A549 (cell line): ENCODE measurements at regions not wholly inside any gene's neighbourhood (a gene's known extent, or its start where the extent isn't known, plus 50 kb on each side); places are given as distances from the start of the nearest gene placed in this dataset.

ENCODE experiments used
- ATAC-seq, 2 experiments: fragments of 200-7000 bp in 1 of 2; fragments of >200 bp in 1 of 2; cut with Nextera tagmentation in 1 of 2; cut with Tn5 transposase in 1 of 2; 3 replicates each; pipeline versions ENCODE4 v1.8.0 to v1.9.1; 2018 to 2020; ENCODE audit warnings: mild to moderate bottlenecking in 1 of 2, moderate library complexity in 1 of 2
- CTCF ChIA-PET: fragments of 300-600 bp; sonication (Branson Sonifier 250); formaldehyde crosslinking; extraction: SDS; loops from one replicate; lab custom pipeline; 2021; ENCODE audit warnings: antibody characterized with exemption, inconsistent platforms; lab: Yijun Ruan, JAX
- POLR2A ChIA-PET: fragments of 350-600 bp; formaldehyde crosslinking; extraction: SDS; loops from one replicate; lab custom pipeline; 2021; ENCODE audit warnings: antibody characterized with exemption, inconsistent platforms; lab: Yijun Ruan, JAX
- DNase-seq, 2 experiments: peaks; one replicate each; pipeline versions ENCODE4 v3.0.0 to v3.0.0-alpha.2; 2011 to 2016; ENCODE audit warnings: low read depth in 1 of 2, low spot score in 1 of 2
- FAIRE-seq: peaks from 2 replicates; lab custom pipeline; 2011; peaks lifted over from hg19 to GRCh38; lab: Jason Lieb, UNC
- H3K27ac ChIP-seq, 2 experiments: fragments of >200 bp; sonication (Bioruptor Twin); formaldehyde crosslinking; 3 replicates each; pipeline ENCODE4 v1.5.1; 2016 to 2017
- H3K4me1 ChIP-seq: fragments of >200 bp; sonication (Bioruptor Twin); formaldehyde crosslinking; 3 replicates; pipeline ENCODE4 v1.6.1; 2016
- H3K4me2 ChIP-seq: fragments of >200 bp; sonication (Bioruptor Twin); formaldehyde crosslinking; 3 replicates; pipeline ENCODE4 v1.6.1; 2016
- H3K4me3 ChIP-seq: fragments of >200 bp; sonication (Bioruptor Twin); formaldehyde crosslinking; 3 replicates; pipeline ENCODE4 v1.5.1; 2016
- H3K9me3 ChIP-seq: fragments of >200 bp; sonication (Bioruptor Twin); formaldehyde crosslinking; 3 replicates; pipeline ENCODE4 v1.6.1; 2016
- BHLHE40 ChIP-seq: IDR thresholded peaks from 2 replicates; pipeline ENCODE4 v1.6.1; 2012; ENCODE audit warnings: low read depth, low read length, inconsistent platforms
- CHD4 ChIP-seq: fragments of 200-600 bp; sonication (generic); IDR thresholded peaks from 2 replicates; pipeline ENCODE4 v1.6.1; 2016; ENCODE audit warnings: antibody characterized with exemption, mild to moderate bottlenecking, borderline replicate concordance
- EHF ChIP-seq: fragments of 250-450 bp; sonication (Bioruptor Pico); IDR thresholded peaks from 2 replicates; pipeline ENCODE4 v1.5.0; 2020; ENCODE audit warnings: mild to moderate bottlenecking
- EHMT2 ChIP-seq: fragments of 200-600 bp; sonication (generic); IDR thresholded peaks from 2 replicates; pipeline ENCODE4 v1.6.1; 2016; ENCODE audit warnings: antibody characterized with exemption, low read depth, mild to moderate bottlenecking, moderate library complexity
- EP300 ChIP-seq, 2 experiments: fragments of >200 bp; sonication (Bioruptor Twin); formaldehyde crosslinking; IDR thresholded peaks; 2 replicates in 1 of 2; 3 replicates in 1 of 2; pipeline ENCODE4 v1.6.1; 2016 to 2017
- FOXS1 ChIP-seq: fragments of 250-450 bp; sonication (Bioruptor Pico); IDR thresholded peaks from 2 replicates; pipeline ENCODE4 v1.5.0; 2020; ENCODE audit warnings: mild to moderate bottlenecking, moderate library complexity
- HEYL ChIP-seq: fragments of 250-450 bp; sonication (Bioruptor Pico); IDR thresholded peaks from 2 replicates; pipeline ENCODE4 v1.8.0; 2021; ENCODE audit warnings: mild to moderate bottlenecking, moderate library complexity
- KDM1A ChIP-seq: fragments of 200-600 bp; sonication (generic); IDR thresholded peaks from 2 replicates; pipeline ENCODE4 v1.6.1; 2016; ENCODE audit warnings: low read depth, mild to moderate bottlenecking
- MAFK ChIP-seq: fragments of 450-650 bp; IDR thresholded peaks from 2 replicates; pipeline ENCODE4 v1.6.1; 2014; ENCODE audit not compliant: partially characterized antibody
- NPAS2 ChIP-seq: fragments of 250-450 bp; sonication (Bioruptor Pico); IDR thresholded peaks from 2 replicates; pipeline ENCODE4 v1.8.0; 2022; ENCODE audit warnings: mild to moderate bottlenecking, moderate library complexity, borderline replicate concordance
- PHF8 ChIP-seq: fragments of 200-600 bp; sonication (generic); IDR thresholded peaks from 2 replicates; pipeline ENCODE4 v1.6.1; 2016; ENCODE audit warnings: low read depth, mild to moderate bottlenecking, antibody characterized with exemption, moderate library complexity, borderline replicate concordance
- RAD21 ChIP-seq, 2 experiments: fragments of >200 bp in 1 of 2; sonication (Bioruptor Twin) in 1 of 2; formaldehyde crosslinking in 1 of 2; IDR thresholded peaks in 1 of 2; conservative IDR thresholded peaks in 1 of 2; 2 replicates in 1 of 2; 3 replicates in 1 of 2; pipeline ENCODE4 v1.6.1; 2012 to 2018; ENCODE audit warnings: inconsistent platforms in 1 of 2
- RARB ChIP-seq: fragments of 250-450 bp; sonication (Bioruptor Pico); IDR thresholded peaks from 2 replicates; pipeline ENCODE4 v1.8.0; 2021; ENCODE audit warnings: mild to moderate bottlenecking, moderate library complexity
- RCOR1 ChIP-seq: fragments of 150-350 bp; IDR thresholded peaks from 2 replicates; pipeline ENCODE4 v1.6.1; 2014; ENCODE audit warnings: antibody characterized with exemption, low read length, low read depth
- SMC3 ChIP-seq: fragments of >200 bp; sonication (Bioruptor Twin); formaldehyde crosslinking; IDR thresholded peaks from 3 replicates; pipeline ENCODE4 v1.6.1; 2018; ENCODE audit warnings: inconsistent platforms
- ZNF302 ChIP-seq: fragments of 250-450 bp; sonication (Bioruptor Pico); IDR thresholded peaks from 2 replicates; pipeline ENCODE4 v1.9.0; 2021; ENCODE audit warnings: inconsistent platforms, mild to moderate bottlenecking, moderate library complexity
- WGBS: methylation state at CpG from one replicate; pipeline ENCODE4 v1.1.6; 2017; ENCODE audit errors: missing lambda C conversion rate; 5-methylcytosine and 5-hydroxymethylcytosine counted together
- TF ChIP-seq, protein P1 (sequence below): fragments of 250-450 bp; sonication (Bioruptor Pico); IDR thresholded peaks from 2 replicates; pipeline ENCODE4 v1.5.0; 2021; ENCODE audit warnings: mild to moderate bottlenecking, moderate library complexity, borderline replicate concordance
- TF ChIP-seq, protein P2 (sequence below): fragments of 250-450 bp; sonication (Bioruptor Pico); IDR thresholded peaks from 2 replicates; pipeline ENCODE4 v1.5.0; 2020; ENCODE audit warnings: low read depth, mild to moderate bottlenecking, moderate library complexity
- TF ChIP-seq, protein P3 (sequence below): IDR thresholded peaks from 2 replicates; pipeline ENCODE4 v1.6.1; 2012; ENCODE audit warnings: low read depth, borderline replicate concordance
- TF ChIP-seq, protein P4 (sequence below): fragments of >200 bp; sonication (Bioruptor Twin); formaldehyde crosslinking; IDR thresholded peaks from 3 replicates; pipeline ENCODE4 v1.6.1; 2016
- TF ChIP-seq, protein P5 (sequence below): fragments of >200 bp; sonication (Bioruptor Twin); formaldehyde crosslinking; IDR thresholded peaks from 2 replicates; pipeline ENCODE4 v1.6.1; 2016
- TF ChIP-seq, protein P6 (sequence below): fragments of 200-600 bp; sonication (generic); IDR thresholded peaks from 2 replicates; pipeline ENCODE4 v1.6.1; 2016; ENCODE audit warnings: antibody characterized with exemption, mild to moderate bottlenecking, moderate library complexity

DNA sequence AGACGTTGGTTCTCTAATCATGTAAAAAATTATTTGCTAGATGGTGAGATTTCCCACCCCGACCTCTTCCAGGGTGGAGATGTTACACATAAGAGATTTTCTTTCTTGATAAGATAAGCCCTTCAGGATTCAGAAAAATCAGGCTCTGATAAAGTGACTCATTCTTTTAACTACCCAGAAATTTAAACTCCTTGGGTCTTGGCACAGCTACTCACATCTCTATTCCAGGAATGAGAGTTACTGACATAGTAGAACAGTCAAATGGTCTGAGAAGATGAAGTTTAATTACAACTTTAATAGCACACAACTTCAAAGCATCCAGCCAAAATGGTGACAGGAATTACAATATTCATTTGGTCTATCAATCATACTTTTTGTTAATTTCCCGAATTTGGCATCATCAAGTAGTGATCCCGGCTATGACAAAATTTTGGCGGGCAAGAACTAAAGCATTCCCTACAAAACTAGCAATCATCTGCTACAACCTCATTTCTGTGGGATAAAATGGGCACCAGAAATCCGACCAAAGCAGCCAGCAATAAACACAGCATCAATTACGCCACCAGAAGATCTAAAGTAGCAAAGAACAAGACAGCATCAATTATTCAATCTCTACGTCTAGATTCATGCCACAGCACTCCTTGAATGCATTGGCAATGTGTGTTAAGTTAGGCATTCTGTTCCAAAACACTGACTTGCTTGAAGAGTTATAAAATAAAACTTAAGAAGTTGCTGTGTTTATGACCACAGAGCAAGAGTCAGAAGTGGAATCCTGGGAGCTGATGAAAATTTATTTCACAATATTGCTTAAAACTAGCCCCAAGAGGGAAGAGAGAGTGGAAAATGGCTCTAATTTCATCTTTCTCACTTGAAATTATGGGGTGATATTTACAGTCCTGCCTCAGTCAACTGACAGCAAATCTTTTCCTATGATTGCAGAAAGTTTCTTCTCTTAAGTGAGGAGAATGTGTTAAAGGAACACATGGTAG lies 565.7 kb upstream of the ANKRD30A start:
- ChIA-PET CTCF (no interaction called here), POLR2A (no interaction called here)
- 46% methylated on average over 8 of the region's 8 CpGs for WGBS
- no peak overlapping the region for H3K4me2 ChIP-seq
- TF ChIP-seq, protein P1, sequence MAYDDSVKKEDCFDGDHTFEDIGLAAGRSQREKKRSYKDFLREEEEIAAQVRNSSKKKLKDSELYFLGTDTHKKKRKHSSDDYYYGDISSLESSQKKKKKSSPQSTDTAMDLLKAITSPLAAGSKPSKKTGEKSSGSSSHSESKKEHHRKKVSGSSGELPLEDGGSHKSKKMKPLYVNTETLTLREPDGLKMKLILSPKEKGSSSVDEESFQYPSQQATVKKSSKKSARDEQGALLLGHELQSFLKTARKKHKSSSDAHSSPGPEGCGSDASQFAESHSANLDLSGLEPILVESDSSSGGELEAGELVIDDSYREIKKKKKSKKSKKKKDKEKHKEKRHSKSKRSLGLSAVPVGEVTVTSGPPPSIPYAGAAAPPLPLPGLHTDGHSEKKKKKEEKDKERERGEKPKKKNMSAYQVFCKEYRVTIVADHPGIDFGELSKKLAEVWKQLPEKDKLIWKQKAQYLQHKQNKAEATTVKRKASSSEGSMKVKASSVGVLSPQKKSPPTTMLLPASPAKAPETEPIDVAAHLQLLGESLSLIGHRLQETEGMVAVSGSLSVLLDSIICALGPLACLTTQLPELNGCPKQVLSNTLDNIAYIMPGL (CRISPR knock-in tag): no peak
- TF ChIP-seq, protein P2, sequence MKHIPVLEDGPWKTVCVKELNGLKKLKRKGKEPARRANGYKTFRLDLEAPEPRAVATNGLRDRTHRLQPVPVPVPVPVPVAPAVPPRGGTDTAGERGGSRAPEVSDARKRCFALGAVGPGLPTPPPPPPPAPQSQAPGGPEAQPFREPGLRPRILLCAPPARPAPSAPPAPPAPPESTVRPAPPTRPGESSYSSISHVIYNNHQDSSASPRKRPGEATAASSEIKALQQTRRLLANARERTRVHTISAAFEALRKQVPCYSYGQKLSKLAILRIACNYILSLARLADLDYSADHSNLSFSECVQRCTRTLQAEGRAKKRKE (CRISPR knock-in tag): no peak
- TF ChIP-seq, protein P3, sequence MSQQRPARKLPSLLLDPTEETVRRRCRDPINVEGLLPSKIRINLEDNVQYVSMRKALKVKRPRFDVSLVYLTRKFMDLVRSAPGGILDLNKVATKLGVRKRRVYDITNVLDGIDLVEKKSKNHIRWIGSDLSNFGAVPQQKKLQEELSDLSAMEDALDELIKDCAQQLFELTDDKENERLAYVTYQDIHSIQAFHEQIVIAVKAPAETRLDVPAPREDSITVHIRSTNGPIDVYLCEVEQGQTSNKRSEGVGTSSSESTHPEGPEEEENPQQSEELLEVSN: no peak
- DNase-seq: no peak
- no peak overlapping the region for H3K4me3 ChIP-seq
- FAIRE-seq: no peak
- no peak for ATAC-seq
- H3K27ac ChIP-seq: no peak overlapping the region
- H3K4me1 ChIP-seq: no peaks in the 10 kb centered on the region
- H3K9me3 ChIP-seq: no peaks in the 10 kb centered on the region

DNA sequence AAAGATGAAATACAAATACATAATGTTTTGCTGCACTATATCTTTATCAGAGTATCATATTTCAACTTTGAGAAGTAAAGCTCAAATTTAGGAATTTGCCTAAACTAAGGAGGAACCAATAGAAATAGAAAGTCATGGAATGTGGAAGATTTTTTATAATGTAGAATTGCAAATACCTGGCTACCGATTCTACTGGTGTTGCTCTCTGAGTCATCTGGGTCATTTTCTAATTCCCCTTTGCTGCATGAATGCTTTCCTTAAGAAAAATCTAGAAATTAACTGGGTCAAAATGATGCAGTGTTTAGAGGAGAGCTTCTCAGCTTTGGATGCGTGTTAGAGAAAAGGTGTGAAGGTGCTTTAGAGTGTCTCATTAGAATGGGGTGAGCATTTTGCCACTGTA lies 568.9 kb upstream of the ANKRD30A start:
- H3K4me3 ChIP-seq: no peak overlapping the region
- no peak overlapping the region for H3K4me2 ChIP-seq
- CTCF ChIA-PET: no interaction called here
- WGBS: 38% methylated on average over 2 of the region's 2 CpGs
- no peaks in the 10 kb centered on the region for H3K4me1 ChIP-seq
- H3K27ac ChIP-seq: no peak overlapping the region
- DNase-seq (no peak), ATAC-seq (no peak), FAIRE-seq (no peak)
- POLR2A ChIA-PET: no interaction called here
- no peaks in the 10 kb centered on the region for H3K9me3 ChIP-seq
- TF ChIP-seq RAD21 (conservative IDR thresholded peaks at IDR 0.05 in 1 of 2, IDR thresholded peaks at IDR 0.05 in 1 of 2) (no peak), SMC3 (no peak), CHD4 (no peak), RARB (CRISPR knock-in tag) (no peak), ZNF302 (CRISPR knock-in tag) (no peak), EHF (CRISPR knock-in tag) (no peak), KDM1A (no peak), PHF8 (no peak), RCOR1 (no peak), BHLHE40 (no peak), EHMT2 (no peak), NPAS2 (CRISPR knock-in tag) (no peak), MAFK (no peak), FOXS1 (CRISPR knock-in tag) (no peak), EP300 (IDR thresholded peaks at IDR 0.05) (no peak), HEYL (CRISPR knock-in tag) (no peak)
- TF ChIP-seq, protein P2 (CRISPR knock-in tag): no peak
- TF ChIP-seq, protein P4, sequence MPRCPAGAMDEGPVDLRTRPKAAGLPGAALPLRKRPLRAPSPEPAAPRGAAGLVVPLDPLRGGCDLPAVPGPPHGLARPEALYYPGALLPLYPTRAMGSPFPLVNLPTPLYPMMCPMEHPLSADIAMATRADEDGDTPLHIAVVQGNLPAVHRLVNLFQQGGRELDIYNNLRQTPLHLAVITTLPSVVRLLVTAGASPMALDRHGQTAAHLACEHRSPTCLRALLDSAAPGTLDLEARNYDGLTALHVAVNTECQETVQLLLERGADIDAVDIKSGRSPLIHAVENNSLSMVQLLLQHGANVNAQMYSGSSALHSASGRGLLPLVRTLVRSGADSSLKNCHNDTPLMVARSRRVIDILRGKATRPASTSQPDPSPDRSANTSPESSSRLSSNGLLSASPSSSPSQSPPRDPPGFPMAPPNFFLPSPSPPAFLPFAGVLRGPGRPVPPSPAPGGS: no peak
- TF ChIP-seq, protein P5, sequence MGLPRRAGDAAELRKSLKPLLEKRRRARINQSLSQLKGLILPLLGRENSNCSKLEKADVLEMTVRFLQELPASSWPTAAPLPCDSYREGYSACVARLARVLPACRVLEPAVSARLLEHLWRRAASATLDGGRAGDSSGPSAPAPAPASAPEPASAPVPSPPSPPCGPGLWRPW: no peak
- TF ChIP-seq, protein P6, sequence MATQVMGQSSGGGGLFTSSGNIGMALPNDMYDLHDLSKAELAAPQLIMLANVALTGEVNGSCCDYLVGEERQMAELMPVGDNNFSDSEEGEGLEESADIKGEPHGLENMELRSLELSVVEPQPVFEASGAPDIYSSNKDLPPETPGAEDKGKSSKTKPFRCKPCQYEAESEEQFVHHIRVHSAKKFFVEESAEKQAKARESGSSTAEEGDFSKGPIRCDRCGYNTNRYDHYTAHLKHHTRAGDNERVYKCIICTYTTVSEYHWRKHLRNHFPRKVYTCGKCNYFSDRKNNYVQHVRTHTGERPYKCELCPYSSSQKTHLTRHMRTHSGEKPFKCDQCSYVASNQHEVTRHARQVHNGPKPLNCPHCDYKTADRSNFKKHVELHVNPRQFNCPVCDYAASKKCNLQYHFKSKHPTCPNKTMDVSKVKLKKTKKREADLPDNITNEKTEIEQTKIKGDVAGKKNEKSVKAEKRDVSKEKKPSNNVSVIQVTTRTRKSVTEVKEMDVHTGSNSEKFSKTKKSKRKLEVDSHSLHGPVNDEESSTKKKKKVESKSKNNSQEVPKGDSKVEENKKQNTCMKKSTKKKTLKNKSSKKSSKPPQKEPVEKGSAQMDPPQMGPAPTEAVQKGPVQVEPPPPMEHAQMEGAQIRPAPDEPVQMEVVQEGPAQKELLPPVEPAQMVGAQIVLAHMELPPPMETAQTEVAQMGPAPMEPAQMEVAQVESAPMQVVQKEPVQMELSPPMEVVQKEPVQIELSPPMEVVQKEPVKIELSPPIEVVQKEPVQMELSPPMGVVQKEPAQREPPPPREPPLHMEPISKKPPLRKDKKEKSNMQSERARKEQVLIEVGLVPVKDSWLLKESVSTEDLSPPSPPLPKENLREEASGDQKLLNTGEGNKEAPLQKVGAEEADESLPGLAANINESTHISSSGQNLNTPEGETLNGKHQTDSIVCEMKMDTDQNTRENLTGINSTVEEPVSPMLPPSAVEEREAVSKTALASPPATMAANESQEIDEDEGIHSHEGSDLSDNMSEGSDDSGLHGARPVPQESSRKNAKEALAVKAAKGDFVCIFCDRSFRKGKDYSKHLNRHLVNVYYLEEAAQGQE: no peak
